ENCODE measurements at regions not wholly inside any gene's neighbourhood (a gene's known extent, or its start where the extent isn't known, plus 50 kb on each side); places are given as distances from the start of the nearest gene placed in this dataset.

GRCh38 chr21:16421965-16422364 lies 692.2 kb downstream of the USP25 start:
- no peaks in the 10 kb centered on the region for H3K9me3 ChIP-seq (ENCODE audit: control insufficient read depth in 4 of 4, insufficient read depth in 3 of 4, low read length in 3 of 4)
- peaks cover 0 to 41% (median 4%) of the 10 kb centered on the region in 5 donors for H3K4me1 ChIP-seq (ENCODE audit: control insufficient read depth in 5 of 5, insufficient read depth in 5 of 5, low read length in 5 of 5)
- TF ChIP-seq CTCF (IDR thresholded peaks at IDR 0.05; ENCODE audit: control extremely low read depth, extremely low read depth): no peak
- no peak overlapping the region for H3K4me3 ChIP-seq
- H3K27ac ChIP-seq (ENCODE audit: low read depth in 1 of 2, low read length in 1 of 2): peak overlapping the region in 1 of 2 donors; percentile 6
- no peaks in the 10 kb centered on the region for H3K27me3 ChIP-seq (ENCODE audit: control insufficient read depth in 3 of 3, insufficient read depth in 3 of 3, low read length in 2 of 3)
- H3K9ac ChIP-seq (ENCODE audit: insufficient read depth in 1 of 2, low read length in 2 of 2): no peak overlapping the region
- ATAC-seq (ENCODE audit: insufficient read depth, low FRiP score) (no peak), DNase-seq (no peak)
- no peaks in the 10 kb centered on the region for H3K36me3 ChIP-seq (ENCODE audit: control insufficient read depth in 4 of 4, insufficient read depth in 4 of 4, low read length in 4 of 4)
- WGBS, 2 donors: 68 to 80% methylated on average over 3 of the region's 3 CpGs

- DNase-seq: peak in 1 of 3 donors; percentile 36
Observed at GRCh38 chr21:16422702-16423101, 692.9 kb downstream of the USP25 start.

GRCh38 chr21:16423921-16424320 lies 694.1 kb downstream of the USP25 start:
- DNase-seq (no peak), ATAC-seq (ENCODE audit: insufficient read depth, low FRiP score) (no peak)
- WGBS, 2 donors: 33 to 53% methylated on average over 4 of the region's 4 CpGs
- no peak for TF ChIP-seq CTCF (IDR thresholded peaks at IDR 0.05; ENCODE audit: control extremely low read depth, extremely low read depth)
- H3K36me3 ChIP-seq (ENCODE audit: control insufficient read depth in 4 of 4, insufficient read depth in 4 of 4, low read length in 4 of 4): no peaks in the 10 kb centered on the region
- no peak overlapping the region for H3K4me3 ChIP-seq
- H3K27me3 ChIP-seq (ENCODE audit: control insufficient read depth in 3 of 3, insufficient read depth in 3 of 3, low read length in 2 of 3): no peaks in the 10 kb centered on the region
- peak overlapping the region in 1 of 2 donors; percentile 97 for H3K27ac ChIP-seq (ENCODE audit: low read depth in 1 of 2, low read length in 1 of 2)
- peak overlapping the region in 1 of 2 donors; percentile 50 for H3K9ac ChIP-seq (ENCODE audit: insufficient read depth in 1 of 2, low read length in 2 of 2)
- no peaks in the 10 kb centered on the region for H3K9me3 ChIP-seq (ENCODE audit: control insufficient read depth in 4 of 4, insufficient read depth in 3 of 4, low read length in 3 of 4)
- peaks cover 0 to 32% (median 6%) of the 10 kb centered on the region in 5 donors for H3K4me1 ChIP-seq (ENCODE audit: control insufficient read depth in 5 of 5, insufficient read depth in 5 of 5, low read length in 5 of 5)

More at GRCh38 chr21:16422702-16423101, 692.9 kb downstream of the USP25 start:
- TF ChIP-seq CTCF (IDR thresholded peaks at IDR 0.05; ENCODE audit: control extremely low read depth, extremely low read depth): no peak
- Histone ChIP-seq H3K36me3 (ENCODE audit: control insufficient read depth in 4 of 4, insufficient read depth in 4 of 4, low read length in 4 of 4) (no peaks in the 10 kb centered on the region), H3K27ac (ENCODE audit: low read depth in 1 of 2, low read length in 1 of 2) (peak overlapping the region in 1 of 2 donors; percentile 50), H3K4me3 (no peak overlapping the region), H3K9me3 (ENCODE audit: control insufficient read depth in 4 of 4, insufficient read depth in 3 of 4, low read length in 3 of 4) (no peaks in the 10 kb centered on the region), H3K27me3 (ENCODE audit: control insufficient read depth in 3 of 3, insufficient read depth in 3 of 3, low read length in 2 of 3) (no peaks in the 10 kb centered on the region), H3K4me1 (ENCODE audit: control insufficient read depth in 5 of 5, insufficient read depth in 5 of 5, low read length in 5 of 5) (peaks cover 0 to 41% (median 6%) of the 10 kb centered on the region in 5 donors), H3K9ac (ENCODE audit: insufficient read depth in 1 of 2, low read length in 2 of 2) (no peak overlapping the region)
- 47 to 67% methylated on average over 2 of the region's 2 CpGs for WGBS, 2 donors
- no peak for ATAC-seq (ENCODE audit: insufficient read depth, low FRiP score)

GRCh38 chr21:16424331-16424751 lies 694.6 kb downstream of the USP25 start:
- DNase-seq: peak in 2 of 3 donors; percentile 40 to 51
- H3K4me1 ChIP-seq (ENCODE audit: control insufficient read depth in 5 of 5, insufficient read depth in 5 of 5, low read length in 5 of 5): peaks cover 0 to 28% (median 6%) of the 10 kb centered on the region in 5 donors
- WGBS, 2 donors: 38 to 69% methylated on average over 5 of the region's 5 CpGs
- H3K9ac ChIP-seq (ENCODE audit: insufficient read depth in 1 of 2, low read length in 2 of 2): peak overlapping the region in 1 of 2 donors; percentile 50
- no peak overlapping the region for H3K4me3 ChIP-seq
- no peak for TF ChIP-seq CTCF (IDR thresholded peaks at IDR 0.05; ENCODE audit: control extremely low read depth, extremely low read depth)
- H3K27me3 ChIP-seq (ENCODE audit: control insufficient read depth in 3 of 3, insufficient read depth in 3 of 3, low read length in 2 of 3): no peaks in the 10 kb centered on the region
- no peak for ATAC-seq (ENCODE audit: insufficient read depth, low FRiP score)
- no peaks in the 10 kb centered on the region for H3K36me3 ChIP-seq (ENCODE audit: control insufficient read depth in 4 of 4, insufficient read depth in 4 of 4, low read length in 4 of 4)
- no peaks in the 10 kb centered on the region for H3K9me3 ChIP-seq (ENCODE audit: control insufficient read depth in 4 of 4, insufficient read depth in 3 of 4, low read length in 3 of 4)
- H3K27ac ChIP-seq (ENCODE audit: low read depth in 1 of 2, low read length in 1 of 2): peak overlapping the region; percentile 24 to 97

All from lung (tissue), 11 donors.